ENCODE measurements at regions not wholly inside any gene's neighbourhood (a gene's known extent, or its start where the extent isn't known, plus 50 kb on each side); places are given as distances from the start of the nearest gene placed in this dataset.
"Not testable (repeated sequence)": the region's sequence is repeated elsewhere in the genome, so short reads cannot be mapped to it uniquely, and the experiment has no call there.

GRCh38 chr2:2909086-2910035 is 468.3 kb downstream of the EIPR1 start:
- intact Hi-C loops (cut with micrococcal nuclease), result no loop called here
- Mint-ChIP-seq H3K4me3 (no peak overlapping the region), H3K9me3 (no peaks in the 10 kb centered on the region), H3K27me3 (no peaks in the 10 kb centered on the region), H3K36me3 (ENCODE audit: low read depth) (no peaks in the 10 kb centered on the region), H3K27ac (no peak overlapping the region), H3K4me1 (no peaks in the 10 kb centered on the region)
- no peak for DNase-seq

DNA sequence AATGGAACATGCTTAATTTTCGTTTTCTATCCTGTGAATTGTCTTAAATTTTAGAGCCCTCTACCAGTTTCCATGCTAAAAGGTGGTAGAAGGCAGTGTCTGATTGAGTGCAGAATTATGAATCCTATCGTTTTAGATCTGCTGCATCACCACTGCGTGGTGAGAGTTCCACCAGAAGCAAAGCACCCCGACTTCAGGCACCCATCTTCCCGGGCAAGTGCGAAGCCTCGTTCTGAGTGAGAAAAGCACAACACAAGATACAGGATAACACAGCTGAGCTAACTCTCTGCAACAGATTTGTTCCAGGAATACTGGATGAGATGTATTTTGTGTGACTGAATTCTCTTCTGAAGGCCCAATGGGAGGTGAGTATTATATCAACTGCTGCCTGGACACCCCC is 471.5 kb downstream of the EIPR1 start:
- H3K9me3 Mint-ChIP-seq, result no peaks in the 10 kb centered on the region
- DNase-seq, result no peak
- H3K36me3 Mint-ChIP-seq (ENCODE audit: low read depth), result no peaks in the 10 kb centered on the region
- H3K27me3 Mint-ChIP-seq, result no peaks in the 10 kb centered on the region
- H3K4me3 Mint-ChIP-seq, result no peak overlapping the region
- no peak overlapping the region for H3K27ac Mint-ChIP-seq
- H3K4me1 Mint-ChIP-seq, result peaks cover 10% of the 10 kb centered on the region
- intact Hi-C loops (cut with micrococcal nuclease), result no loop called here

DNA sequence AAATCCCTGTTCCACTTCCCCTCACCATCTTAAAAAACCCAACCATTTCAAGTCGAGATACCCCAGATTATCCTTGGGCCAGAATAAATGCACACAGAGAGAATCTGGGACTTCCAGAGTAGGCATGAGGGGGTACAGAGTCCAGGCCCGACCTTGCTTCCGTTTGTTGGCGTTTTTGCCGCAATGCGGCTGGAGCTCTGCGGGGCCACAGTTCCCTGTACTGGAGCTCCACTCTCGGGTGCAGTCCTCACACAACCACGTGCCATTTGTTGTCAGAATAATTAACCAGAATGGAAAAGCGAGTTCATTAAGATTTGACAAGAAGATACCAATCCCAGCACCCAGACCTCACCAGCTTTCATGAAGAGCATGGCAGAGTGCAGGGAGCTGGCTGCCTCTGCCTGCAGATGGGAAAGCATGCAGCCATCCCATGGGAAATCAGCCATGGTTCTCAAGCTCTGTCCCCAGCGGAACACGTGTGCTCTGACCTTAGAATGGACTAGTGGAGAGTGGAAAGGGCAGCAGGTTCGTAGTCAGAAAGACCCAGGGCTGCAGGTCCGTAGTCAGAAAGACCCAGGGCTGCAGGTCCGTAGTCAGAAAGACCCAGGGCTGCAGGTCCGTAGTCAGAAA is 472.8 kb downstream of the EIPR1 start:
- H3K27me3 Mint-ChIP-seq, result no peaks in the 10 kb centered on the region
- no peak overlapping the region for H3K27ac Mint-ChIP-seq
- intact Hi-C loops (cut with micrococcal nuclease), result no loop called here
- no peak for DNase-seq
- no peak overlapping the region for H3K4me3 Mint-ChIP-seq
- no peaks in the 10 kb centered on the region for H3K9me3 Mint-ChIP-seq
- no peaks in the 10 kb centered on the region for H3K36me3 Mint-ChIP-seq (ENCODE audit: low read depth)
- H3K4me1 Mint-ChIP-seq, result peaks cover 11% of the 10 kb centered on the region

GRCh38 chr2:2902547-2903281 is 474.9 kb downstream of the EIPR1 start:
- H3K27me3 Mint-ChIP-seq, result no peaks in the 10 kb centered on the region
- H3K4me1 Mint-ChIP-seq, result peaks cover 11% of the 10 kb centered on the region
- intact Hi-C loops (cut with micrococcal nuclease), result no loop called here
- H3K27ac Mint-ChIP-seq, result no peak overlapping the region
- no peaks in the 10 kb centered on the region for H3K9me3 Mint-ChIP-seq
- no peak overlapping the region for H3K4me3 Mint-ChIP-seq
- no peaks in the 10 kb centered on the region for H3K36me3 Mint-ChIP-seq (ENCODE audit: low read depth)
- no peak for DNase-seq

DNA sequence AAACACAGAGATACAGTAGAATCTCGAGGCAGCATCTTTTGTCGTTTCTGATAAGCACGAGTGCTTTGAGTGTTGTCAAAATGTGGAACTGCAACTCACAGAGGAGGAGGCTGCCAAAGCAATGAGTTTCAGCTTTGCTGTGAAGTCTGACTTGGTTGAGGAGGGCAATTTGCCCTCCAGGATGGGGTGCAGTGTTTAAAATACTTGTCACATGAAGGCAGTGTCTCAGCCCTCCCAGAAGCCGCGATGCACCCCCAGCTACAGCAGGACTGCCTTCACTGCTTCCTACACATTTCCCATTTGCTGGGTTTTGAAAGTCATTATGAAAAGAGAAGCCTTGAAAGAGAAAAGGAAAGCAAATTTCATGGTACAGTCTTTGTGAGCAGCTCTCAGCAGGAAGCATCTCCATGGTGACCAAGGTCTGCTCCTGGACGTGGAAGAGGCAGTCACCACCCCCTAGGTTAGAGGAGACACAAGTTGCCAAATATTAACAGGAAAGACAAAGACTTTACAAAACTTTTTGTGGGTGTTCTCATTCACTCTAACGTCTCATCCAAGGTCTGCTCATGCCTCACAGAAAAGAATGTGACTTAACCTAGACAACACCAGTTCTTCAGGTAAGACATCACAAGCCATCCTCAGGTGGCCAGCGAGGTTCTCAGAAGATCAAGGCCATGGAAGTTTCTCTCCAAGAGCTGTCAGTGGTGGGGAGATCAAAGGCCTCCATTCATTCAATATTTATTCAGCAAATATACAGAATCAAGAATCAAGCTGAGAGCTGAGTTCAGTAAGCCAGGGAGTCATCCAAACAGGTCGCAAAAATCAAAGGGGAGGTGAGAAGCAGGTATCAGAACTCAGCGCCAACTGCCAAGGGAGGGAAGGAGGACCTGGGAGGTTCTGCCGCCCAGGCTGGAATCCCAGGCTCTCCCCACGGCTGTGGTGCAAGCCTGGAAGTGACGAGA is 476.0 kb downstream of the EIPR1 start:
- Mint-ChIP-seq H3K27me3 (no peaks in the 10 kb centered on the region), H3K36me3 (ENCODE audit: low read depth) (no peaks in the 10 kb centered on the region), H3K9me3 (no peaks in the 10 kb centered on the region), H3K27ac (no peak overlapping the region), H3K4me1 (peaks cover 11% of the 10 kb centered on the region), H3K4me3 (no peak overlapping the region)
- DNase-seq, result peak; percentile 60
- intact Hi-C loops (cut with micrococcal nuclease), result no loop called here

GRCh38 chr2:2899826-2900225 is 477.8 kb downstream of the EIPR1 start:
- H3K36me3 Mint-ChIP-seq (ENCODE audit: low read depth), result no peaks in the 10 kb centered on the region
- intact Hi-C loops (cut with micrococcal nuclease), result no loop called here
- no peak for DNase-seq
- H3K4me3 Mint-ChIP-seq, result no peak overlapping the region
- H3K27me3 Mint-ChIP-seq, result no peaks in the 10 kb centered on the region
- no peaks in the 10 kb centered on the region for H3K9me3 Mint-ChIP-seq
- H3K27ac Mint-ChIP-seq, result no peak overlapping the region
- peaks cover 11% of the 10 kb centered on the region for H3K4me1 Mint-ChIP-seq

GRCh38 chr2:2898744-2899143 is 478.9 kb downstream of the EIPR1 start:
- Mint-ChIP-seq H3K36me3 (ENCODE audit: low read depth) (no peaks in the 10 kb centered on the region), H3K27me3 (no peaks in the 10 kb centered on the region), H3K4me3 (no peak overlapping the region), H3K4me1 (peaks cover 11% of the 10 kb centered on the region), H3K27ac (no peak overlapping the region), H3K9me3 (no peaks in the 10 kb centered on the region)
- intact Hi-C loops (cut with micrococcal nuclease), result no loop called here
- DNase-seq, result no peak

DNA sequence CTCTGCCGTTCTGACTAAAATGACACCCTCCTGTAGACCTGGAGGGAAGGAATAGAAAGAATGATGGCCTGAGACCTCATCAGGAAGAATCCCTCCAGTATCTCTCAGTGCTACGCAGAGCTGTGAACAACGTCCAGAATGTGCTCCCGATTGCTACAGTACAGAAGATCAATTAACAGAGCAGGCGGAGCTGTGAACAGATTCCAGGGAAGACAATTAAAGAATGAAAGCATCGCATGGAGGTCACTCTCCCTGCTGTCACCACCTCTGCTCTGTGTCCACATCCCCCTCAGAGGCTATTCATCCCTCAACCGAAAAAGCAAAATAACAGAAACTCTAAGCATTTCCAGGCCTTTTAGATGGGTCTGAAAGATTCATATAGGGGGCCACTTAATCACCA is 481.0 kb downstream of the EIPR1 start:
- H3K27ac Mint-ChIP-seq, result no peak overlapping the region
- H3K27me3 Mint-ChIP-seq, result no peaks in the 10 kb centered on the region
- intact Hi-C loops (cut with micrococcal nuclease), result no loop called here
- H3K36me3 Mint-ChIP-seq (ENCODE audit: low read depth), result no peaks in the 10 kb centered on the region
- peaks cover 6% of the 10 kb centered on the region for H3K4me1 Mint-ChIP-seq
- H3K4me3 Mint-ChIP-seq, result no peak overlapping the region
- DNase-seq, result no peak
- H3K9me3 Mint-ChIP-seq, result no peaks in the 10 kb centered on the region

- intact Hi-C loops (cut with micrococcal nuclease), result no loop called here
- H3K4me1 Mint-ChIP-seq, result no peaks in the 10 kb centered on the region
Observed at GRCh38 chr2:2896011-2896410, 481.6 kb downstream of the EIPR1 start.

DNA sequence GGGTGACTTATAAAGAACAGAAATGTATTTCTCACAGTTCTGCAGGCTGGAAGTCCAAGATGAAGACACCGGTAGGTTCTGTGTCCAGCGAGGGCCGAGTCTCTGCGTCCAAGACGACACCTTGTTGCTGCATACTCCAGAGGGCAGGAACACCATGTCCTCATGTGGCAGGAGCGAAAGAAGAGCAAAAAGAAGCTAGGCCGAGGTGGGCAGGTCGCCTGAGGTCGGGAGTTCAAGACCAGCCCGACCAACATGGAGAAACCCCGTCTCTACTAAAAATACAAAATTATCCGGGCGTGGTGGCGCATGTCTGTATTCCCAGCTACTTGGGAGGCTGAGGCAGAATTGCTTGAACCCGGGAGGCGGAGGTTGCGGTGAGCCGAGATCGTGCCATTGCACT is 483.6 kb downstream of the EIPR1 start:
- H3K36me3 Mint-ChIP-seq (ENCODE audit: low read depth); H3K27me3 Mint-ChIP-seq; intact Hi-C loops (cut with micrococcal nuclease); DNase-seq; H3K27ac Mint-ChIP-seq; H3K4me3 Mint-ChIP-seq; H3K4me1 Mint-ChIP-seq; H3K9me3 Mint-ChIP-seq: not testable (repeated sequence)

More at GRCh38 chr2:2896011-2896410, 481.6 kb downstream of the EIPR1 start:
- DNase-seq, result no peak
- Mint-ChIP-seq H3K36me3 (ENCODE audit: low read depth) (no peaks in the 10 kb centered on the region), H3K9me3 (no peaks in the 10 kb centered on the region), H3K27me3 (no peaks in the 10 kb centered on the region), H3K4me3 (no peak overlapping the region), H3K27ac (no peak overlapping the region)

- H3K4me1 Mint-ChIP-seq, result no peaks in the 10 kb centered on the region
- no peak for DNase-seq
- intact Hi-C loops (cut with micrococcal nuclease), result no loop called here
- no peak overlapping the region for H3K4me3 Mint-ChIP-seq
- no peaks in the 10 kb centered on the region for H3K9me3 Mint-ChIP-seq
- no peaks in the 10 kb centered on the region for H3K27me3 Mint-ChIP-seq
- no peak overlapping the region for H3K27ac Mint-ChIP-seq
- H3K36me3 Mint-ChIP-seq (ENCODE audit: low read depth), result no peaks in the 10 kb centered on the region
Observed at GRCh38 chr2:2892892-2893291, 484.7 kb downstream of the EIPR1 start.

DNA sequence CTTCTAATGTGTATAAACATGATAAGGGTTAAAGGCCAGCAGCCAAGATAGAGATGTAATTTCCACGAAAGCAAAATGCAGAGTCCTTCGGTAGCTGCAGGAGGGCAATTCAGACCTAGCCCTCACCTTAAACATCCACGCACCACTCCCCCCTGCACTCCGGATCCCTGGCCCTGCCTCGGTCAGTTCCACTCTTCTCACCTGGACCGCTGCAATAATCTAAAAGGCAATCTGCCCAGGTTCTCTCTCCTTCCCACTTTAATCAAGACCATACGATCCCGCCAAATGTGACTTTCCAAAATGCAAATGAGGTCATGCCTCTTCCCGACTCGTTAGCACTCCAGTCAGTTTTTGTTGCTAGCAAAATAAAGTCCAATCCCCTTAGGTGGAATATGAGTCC is 485.2 kb downstream of the EIPR1 start:
- no peak for DNase-seq
- intact Hi-C loops (cut with micrococcal nuclease), result no loop called here
- H3K27me3 Mint-ChIP-seq, result no peaks in the 10 kb centered on the region
- no peaks in the 10 kb centered on the region for H3K4me1 Mint-ChIP-seq
- no peaks in the 10 kb centered on the region for H3K9me3 Mint-ChIP-seq
- no peak overlapping the region for H3K4me3 Mint-ChIP-seq
- no peaks in the 10 kb centered on the region for H3K36me3 Mint-ChIP-seq (ENCODE audit: low read depth)
- no peak overlapping the region for H3K27ac Mint-ChIP-seq

GRCh38 chr2:2890901-2891300 is 486.7 kb downstream of the EIPR1 start:
- no peak for DNase-seq
- no peaks in the 10 kb centered on the region for H3K4me1 Mint-ChIP-seq
- no peaks in the 10 kb centered on the region for H3K27me3 Mint-ChIP-seq
- H3K27ac Mint-ChIP-seq, result no peak overlapping the region
- no peaks in the 10 kb centered on the region for H3K36me3 Mint-ChIP-seq (ENCODE audit: low read depth)
- intact Hi-C loops (cut with micrococcal nuclease), result no loop called here
- no peaks in the 10 kb centered on the region for H3K9me3 Mint-ChIP-seq
- H3K4me3 Mint-ChIP-seq, result no peak overlapping the region
